Renal cortical epithelial cell (primary cell): ENCODE measurements at regions not wholly inside any gene's neighbourhood (a gene's known extent, or its start where the extent isn't known, plus 50 kb on each side); places are given as distances from the start of the nearest gene placed in this dataset.

Experiments used
- DNase-seq: peaks from one replicate; pipeline ENCODE4 v3.0.0-alpha.2; 2011; ENCODE audit warnings: low read depth

- DNase-seq, result no peak
Observed at GRCh38 chr3:148082506-148083280, 615.0 kb upstream of the AGTR1 start.

- no peak for DNase-seq
Observed at GRCh38 chr3:148083526-148084182, 614.0 kb upstream of the AGTR1 start.

- peak; percentile 16 for DNase-seq
Observed at GRCh38 chr3:148084931-148085330, 612.8 kb upstream of the AGTR1 start.

GRCh38 chr3:148087601-148088371 lies 609.9 kb upstream of the AGTR1 start:
- DNase-seq, result no peak

GRCh38 chr3:148089171-148089570 lies 608.5 kb upstream of the AGTR1 start:
- DNase-seq, result no peak

- DNase-seq, result no peak
Observed at GRCh38 chr3:148090156-148090555, 607.5 kb upstream of the AGTR1 start.

GRCh38 chr3:148092624-148093347 lies 604.9 kb upstream of the AGTR1 start:
- DNase-seq, result no peak

- DNase-seq, result no peak
Observed at GRCh38 chr3:148093753-148094152, 604.0 kb upstream of the AGTR1 start.

GRCh38 chr3:148095962-148096361 lies 601.7 kb upstream of the AGTR1 start:
- no peak for DNase-seq

GRCh38 chr3:148100476-148100875 lies 597.2 kb upstream of the AGTR1 start:
- no peak for DNase-seq

GRCh38 chr3:148101061-148101460 lies 596.6 kb upstream of the AGTR1 start:
- peak; percentile 2 for DNase-seq

GRCh38 chr3:148102156-148102555 lies 595.5 kb upstream of the AGTR1 start:
- no peak for DNase-seq

GRCh38 chr3:148106062-148106461 lies 591.6 kb upstream of the AGTR1 start:
- no peak for DNase-seq

GRCh38 chr3:148126956-148127355 lies 570.7 kb upstream of the AGTR1 start:
- DNase-seq, result no peak

- no peak for DNase-seq
Observed at GRCh38 chr3:148128136-148128535, 569.6 kb upstream of the AGTR1 start.

- DNase-seq, result no peak
Observed at GRCh38 chr3:148131990-148132638, 565.6 kb upstream of the AGTR1 start.

- DNase-seq, result no peak
Observed at GRCh38 chr3:148136816-148137215, 560.9 kb upstream of the AGTR1 start.

GRCh38 chr3:148146241-148146640 lies 551.5 kb upstream of the AGTR1 start:
- no peak for DNase-seq

GRCh38 chr3:148146947-148147826 lies 550.5 kb upstream of the AGTR1 start:
- peak; percentile 9 for DNase-seq

- DNase-seq, result no peak
Observed at GRCh38 chr3:148147903-148148302, 549.8 kb upstream of the AGTR1 start.
